C4-2B (cell line): ENCODE measurements at regions not wholly inside any gene's neighbourhood (a gene's known extent, or its start where the extent isn't known, plus 50 kb on each side); places are given as distances from the start of the nearest gene placed in this dataset.

Experiments
- H3K27ac ChIP-seq: fragments of 450-650 bp; 2 replicates; pipeline ENCODE4 v1.5.1; 2017
- CTCF ChIP-seq: fragments of 450-650 bp; conservative IDR thresholded peaks from 2 replicates; pipeline ENCODE4 v1.5.1; 2017; ENCODE audit warnings: mild to moderate bottlenecking
- ZFX ChIP-seq: fragments of 450-650 bp; IDR thresholded peaks from 2 replicates; pipeline ENCODE4 v1.6.1; 2017

- no peak overlapping the region for H3K27ac ChIP-seq
- TF ChIP-seq CTCF (no peak), ZFX (no peak)
Observed at GRCh38 chr13:58463841-58464240, 832.3 kb downstream of the PCDH17 start.

GRCh38 chr13:58467176-58467575, 835.6 kb downstream of the PCDH17 start:
- no peak overlapping the region for H3K27ac ChIP-seq
- TF ChIP-seq CTCF (no peak), ZFX (no peak)

GRCh38 chr13:58472483-58472882, 840.9 kb downstream of the PCDH17 start:
- TF ChIP-seq ZFX (no peak), CTCF (no peak)
- no peak overlapping the region for H3K27ac ChIP-seq

- TF ChIP-seq CTCF (no peak), ZFX (no peak)
Observed at GRCh38 chr13:58474581-58474980, 843.0 kb downstream of the PCDH17 start.

GRCh38 chr13:58476206-58476918, 844.8 kb downstream of the PCDH17 start:
- TF ChIP-seq CTCF (no peak), ZFX (no peak)
- H3K27ac ChIP-seq: no peak overlapping the region

More at GRCh38 chr13:58474581-58474980, 843.0 kb downstream of the PCDH17 start:
- H3K27ac ChIP-seq: no peak overlapping the region

GRCh38 chr13:58478858-58479257, 847.3 kb downstream of the PCDH17 start:
- no peak overlapping the region for H3K27ac ChIP-seq
- TF ChIP-seq ZFX (no peak), CTCF (no peak)

- no peak overlapping the region for H3K27ac ChIP-seq
- TF ChIP-seq CTCF (no peak), ZFX (no peak)
Observed at GRCh38 chr13:58480061-58480460, 848.5 kb downstream of the PCDH17 start.
